ENCODE measurements at regions not wholly inside any gene's neighbourhood (a gene's known extent, or its start where the extent isn't known, plus 50 kb on each side); places are given as distances from the start of the nearest gene placed in this dataset.
"Not testable (repeated sequence)": the region's sequence is repeated elsewhere in the genome, so short reads cannot be mapped to it uniquely, and the experiment has no call there.

DNA sequence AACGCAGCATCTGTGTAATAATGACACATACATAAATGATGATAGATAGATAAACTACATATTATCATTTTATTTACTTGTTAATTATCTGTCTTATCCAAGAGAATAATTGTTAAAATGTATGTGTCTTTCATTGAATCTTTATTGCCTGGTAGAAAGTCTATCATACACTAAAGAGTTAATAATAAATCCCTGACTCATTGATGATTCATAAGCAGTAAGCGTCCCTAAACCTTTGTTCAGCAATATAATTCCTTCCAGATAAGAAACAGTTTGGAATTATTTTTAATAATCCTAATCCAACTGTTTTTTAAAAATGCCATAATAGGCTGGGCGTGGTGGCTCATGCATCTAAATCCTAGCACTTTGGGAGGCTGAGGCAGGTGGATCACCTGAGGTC lies 655.6 kb upstream of the CNTN5 start:
- TF ChIP-seq, protein P1, sequence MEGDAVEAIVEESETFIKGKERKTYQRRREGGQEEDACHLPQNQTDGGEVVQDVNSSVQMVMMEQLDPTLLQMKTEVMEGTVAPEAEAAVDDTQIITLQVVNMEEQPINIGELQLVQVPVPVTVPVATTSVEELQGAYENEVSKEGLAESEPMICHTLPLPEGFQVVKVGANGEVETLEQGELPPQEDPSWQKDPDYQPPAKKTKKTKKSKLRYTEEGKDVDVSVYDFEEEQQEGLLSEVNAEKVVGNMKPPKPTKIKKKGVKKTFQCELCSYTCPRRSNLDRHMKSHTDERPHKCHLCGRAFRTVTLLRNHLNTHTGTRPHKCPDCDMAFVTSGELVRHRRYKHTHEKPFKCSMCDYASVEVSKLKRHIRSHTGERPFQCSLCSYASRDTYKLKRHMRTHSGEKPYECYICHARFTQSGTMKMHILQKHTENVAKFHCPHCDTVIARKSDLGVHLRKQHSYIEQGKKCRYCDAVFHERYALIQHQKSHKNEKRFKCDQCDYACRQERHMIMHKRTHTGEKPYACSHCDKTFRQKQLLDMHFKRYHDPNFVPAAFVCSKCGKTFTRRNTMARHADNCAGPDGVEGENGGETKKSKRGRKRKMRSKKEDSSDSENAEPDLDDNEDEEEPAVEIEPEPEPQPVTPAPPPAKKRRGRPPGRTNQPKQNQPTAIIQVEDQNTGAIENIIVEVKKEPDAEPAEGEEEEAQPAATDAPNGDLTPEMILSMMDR (conservative IDR thresholded peaks at IDR 0.05; ENCODE audit: low read depth, low read length): no peak
- DNase-seq (ENCODE audit: low read depth): no peak
- H3K4me3 ChIP-seq (ENCODE audit: low read depth, low read length): no peak overlapping the region

DNA sequence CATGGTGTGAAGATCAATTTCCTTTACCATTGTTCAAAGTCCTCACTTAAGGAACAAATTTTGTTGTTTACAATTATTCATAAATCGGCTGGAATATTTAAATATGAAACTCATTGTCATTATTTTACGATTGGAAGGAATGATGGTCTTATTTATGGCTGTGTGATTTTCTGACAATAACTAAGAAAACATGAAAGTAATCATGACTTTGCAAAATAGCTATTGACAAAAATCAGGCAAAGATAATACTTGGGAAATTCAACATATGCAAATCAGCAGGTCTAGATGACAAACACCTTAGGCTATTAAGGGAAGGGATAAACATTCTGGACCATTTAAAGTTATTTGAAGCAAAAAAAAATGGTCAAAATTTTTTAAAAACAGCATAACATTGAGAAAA lies 654.8 kb upstream of the CNTN5 start:
- DNase-seq (ENCODE audit: low read depth): no peak
- no peak overlapping the region for H3K4me3 ChIP-seq (ENCODE audit: low read depth, low read length)
- TF ChIP-seq, protein P1 (conservative IDR thresholded peaks at IDR 0.05; ENCODE audit: low read depth, low read length): no peak

DNA sequence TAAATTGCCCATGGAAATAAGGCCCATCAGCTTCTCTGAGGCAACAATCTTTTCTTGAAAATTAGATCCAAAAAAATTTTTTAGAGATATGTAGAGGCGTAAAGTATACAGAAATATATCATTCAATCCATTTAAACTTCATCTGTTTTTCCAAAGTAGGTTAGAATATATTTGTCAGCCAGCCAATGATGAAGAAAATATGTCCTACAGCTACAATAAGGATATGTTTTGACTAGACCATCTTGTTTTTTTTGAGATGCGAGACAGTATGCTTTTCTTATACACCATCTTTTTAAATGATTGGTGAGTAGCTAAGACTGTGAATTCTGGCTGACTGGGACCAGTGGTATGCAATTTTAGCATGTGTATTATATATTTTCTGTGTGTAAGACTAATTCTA lies 630.4 kb upstream of the CNTN5 start:
- no peak for DNase-seq (ENCODE audit: low read depth)

DNA sequence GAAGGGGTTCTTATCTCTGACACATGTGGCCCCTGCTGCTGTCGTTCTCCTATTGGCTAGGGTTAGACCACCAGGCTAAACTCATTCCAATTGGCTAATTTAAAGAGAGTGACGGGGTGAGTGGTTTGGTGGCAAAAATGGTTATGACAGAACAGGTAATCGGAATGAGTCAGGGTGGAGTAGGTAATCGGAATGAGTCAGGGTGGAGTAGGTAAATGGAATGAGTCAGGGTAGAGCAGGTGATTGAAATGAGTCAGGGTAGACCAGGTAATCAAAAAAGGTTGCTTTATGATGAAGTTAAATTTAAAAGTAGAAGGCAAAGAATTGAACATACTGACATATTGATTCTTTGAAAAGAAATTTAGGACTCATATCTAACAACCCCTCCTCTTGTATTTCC lies 626.2 kb upstream of the CNTN5 start:
- H3K4me3 ChIP-seq (ENCODE audit: low read depth, low read length); DNase-seq (ENCODE audit: low read depth): not testable (repeated sequence)

More for the DNA sequence above, 630.4 kb upstream of the CNTN5 start:
- TF ChIP-seq, protein P1 (conservative IDR thresholded peaks at IDR 0.05; ENCODE audit: low read depth, low read length): no peak
- no peak overlapping the region for H3K4me3 ChIP-seq (ENCODE audit: low read depth, low read length)

DNA sequence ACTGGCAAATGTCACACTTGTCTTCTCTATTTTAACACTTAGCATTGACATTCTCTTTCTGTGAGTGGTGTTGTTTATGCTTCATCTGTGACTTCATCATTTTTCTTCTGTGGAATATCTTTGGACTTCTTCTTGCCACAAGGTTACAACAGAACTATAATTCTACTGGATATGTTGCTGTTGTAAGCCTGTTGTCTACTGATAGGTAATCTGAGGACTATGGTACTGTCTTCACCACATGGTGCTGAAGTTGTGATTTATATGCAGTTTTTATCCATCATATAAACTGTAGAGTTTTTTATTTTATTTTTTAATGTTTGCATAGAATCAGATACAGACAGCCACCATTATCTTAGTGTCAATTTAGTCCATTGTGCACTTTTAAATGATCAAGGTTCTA lies 622.2 kb upstream of the CNTN5 start:
- TF ChIP-seq, protein P1 (conservative IDR thresholded peaks at IDR 0.05; ENCODE audit: low read depth, low read length): no peak
- no peak for DNase-seq (ENCODE audit: low read depth)

DNA sequence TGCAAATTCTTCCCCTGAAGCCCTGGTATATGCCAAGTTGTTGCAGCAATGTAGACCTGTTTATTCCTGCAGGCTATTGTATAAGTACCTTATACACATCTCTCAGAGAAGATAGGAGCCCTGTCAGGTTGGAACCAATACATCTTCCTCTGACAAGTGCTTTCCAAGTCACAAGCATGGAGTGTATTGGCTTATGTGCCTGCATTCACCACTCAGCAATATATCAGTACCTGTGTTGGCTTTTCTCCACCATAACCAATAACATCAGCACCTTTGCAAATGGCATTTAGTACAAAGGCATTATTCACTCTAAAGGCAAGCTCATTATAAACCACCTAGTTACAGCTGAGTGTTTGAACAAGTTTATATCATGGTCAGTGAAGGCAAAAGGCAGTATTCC lies 611.7 kb upstream of the CNTN5 start:
- no peak overlapping the region for H3K4me3 ChIP-seq (ENCODE audit: low read depth, low read length)
- TF ChIP-seq, protein P1 (conservative IDR thresholded peaks at IDR 0.05; ENCODE audit: low read depth, low read length): no peak
- DNase-seq (ENCODE audit: low read depth): no peak

More for the DNA sequence above, 622.2 kb upstream of the CNTN5 start:
- H3K4me3 ChIP-seq (ENCODE audit: low read depth, low read length): no peak overlapping the region

DNA sequence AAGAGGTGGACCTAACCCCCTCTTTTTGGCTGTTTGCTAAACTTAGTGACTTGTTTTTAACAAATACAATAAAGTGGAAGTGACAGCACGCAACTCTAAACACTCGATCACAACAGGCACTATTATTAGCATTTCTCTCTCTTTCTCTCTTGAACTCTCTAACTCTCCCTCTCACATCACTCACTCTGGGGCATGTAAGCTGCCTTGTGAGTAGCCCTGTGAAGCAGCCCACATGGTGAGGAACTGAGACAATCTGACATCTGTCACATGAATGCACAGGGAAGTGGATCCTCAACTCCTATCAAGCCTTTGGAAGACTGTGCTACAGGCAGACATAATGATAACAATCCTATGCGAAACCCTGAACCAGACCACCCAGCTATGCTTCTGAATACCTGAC lies 609.0 kb upstream of the CNTN5 start:
- TF ChIP-seq, protein P1 (conservative IDR thresholded peaks at IDR 0.05; ENCODE audit: low read depth, low read length): no peak
- no peak for DNase-seq (ENCODE audit: low read depth)
- no peak overlapping the region for H3K4me3 ChIP-seq (ENCODE audit: low read depth, low read length)
